ENCODE measurements at regions not wholly inside any gene's neighbourhood (a gene's known extent, or its start where the extent isn't known, plus 50 kb on each side); places are given as distances from the start of the nearest gene placed in this dataset.

- Histone ChIP-seq H3K27me3 (ENCODE audit: insufficient read depth, poor library complexity, severe bottlenecking) (no peaks in the 10 kb centered on the region), H3K4me3 (replicated peaks; ENCODE audit: insufficient read depth, low read length) (no peak overlapping the region), H3K27ac (replicated peaks) (no peak overlapping the region)
- TF ChIP-seq GABPA (IDR thresholded peaks at IDR 0.05; ENCODE audit: low read depth): no peak
- no peak for TF ChIP-seq REST (IDR thresholded peaks at IDR 0.05; ENCODE audit: insufficient replicate concordance, low read depth)
- DNase-seq (ENCODE audit: low read depth in 1 of 2, low spot score in 1 of 2): no peak
Observed at GRCh38 chr10:4057021-4057420, 272.0 kb upstream of the KLF6 start.

GRCh38 chr10:4054656-4055435 lies 269.8 kb upstream of the KLF6 start:
- DNase-seq (ENCODE audit: low read depth in 1 of 2, low spot score in 1 of 2): no peak
- TF ChIP-seq CTCF (IDR thresholded peaks at IDR 0.05; ENCODE audit: insufficient read depth, low read length) (no peak), POLR2AphosphoS5 (IDR thresholded peaks at IDR 0.05; ENCODE audit: low read depth) (no peak), SPI1 (IDR thresholded peaks at IDR 0.05; ENCODE audit: borderline replicate concordance, low read depth) (no peak), REST (IDR thresholded peaks at IDR 0.05; ENCODE audit: insufficient replicate concordance, low read depth) (no peak), GABPA (IDR thresholded peaks at IDR 0.05; ENCODE audit: low read depth) (no peak)
- Histone ChIP-seq H3K4me3 (replicated peaks; ENCODE audit: insufficient read depth, low read length) (no peak overlapping the region), H3K27ac (replicated peaks) (no peak overlapping the region), H3K27me3 (ENCODE audit: insufficient read depth, poor library complexity, severe bottlenecking) (no peaks in the 10 kb centered on the region)

GRCh38 chr10:4053940-4054339 lies 268.9 kb upstream of the KLF6 start:
- H3K27ac ChIP-seq (replicated peaks): peak overlapping the region; percentile 32; the same call in 1 of the 2 replicates
- peak; percentile 15 to 52 for DNase-seq (ENCODE audit: low read depth in 1 of 2, low spot score in 1 of 2)
- no peaks in the 10 kb centered on the region for H3K27me3 ChIP-seq (ENCODE audit: insufficient read depth, poor library complexity, severe bottlenecking)
- TF ChIP-seq SPI1 (IDR thresholded peaks at IDR 0.05; ENCODE audit: borderline replicate concordance, low read depth): peak; percentile 61; the same call in 1 of the 2 replicates
- TF ChIP-seq GABPA (IDR thresholded peaks at IDR 0.05; ENCODE audit: low read depth): no peak
- no peak for TF ChIP-seq CTCF (IDR thresholded peaks at IDR 0.05; ENCODE audit: insufficient read depth, low read length)
- H3K4me3 ChIP-seq (replicated peaks; ENCODE audit: insufficient read depth, low read length): no peak overlapping the region

GRCh38 chr10:4051641-4052151 lies 266.7 kb upstream of the KLF6 start:
- DNase-seq (ENCODE audit: low read depth in 1 of 2, low spot score in 1 of 2): no peak
- H3K27me3 ChIP-seq (ENCODE audit: insufficient read depth, poor library complexity, severe bottlenecking): no peaks in the 10 kb centered on the region
- TF ChIP-seq CTCF (IDR thresholded peaks at IDR 0.05; ENCODE audit: insufficient read depth, low read length): no peak
- no peak overlapping the region for H3K4me3 ChIP-seq (replicated peaks; ENCODE audit: insufficient read depth, low read length)
- H3K27ac ChIP-seq (replicated peaks): no peak overlapping the region
